NT2/D1 (cell line): ENCODE measurements at regions not wholly inside any gene's neighbourhood (a gene's known extent, or its start where the extent isn't known, plus 50 kb on each side); places are given as distances from the start of the nearest gene placed in this dataset.

Experiments
- DNase-seq: peaks from one replicate; pipeline ENCODE4 v3.0.0-alpha.2; 2011; ENCODE audit warnings: low read depth, low spot score
- H3K27me3 ChIP-seq: 2 replicates; pipeline ENCODE4 v1.6.0; 2011; ENCODE audit warnings: mild to moderate bottlenecking; ENCODE audit not compliant: insufficient read length, insufficient read depth
- H3K36me3 ChIP-seq: 2 replicates; pipeline ENCODE4 v1.6.1; 2011; ENCODE audit warnings: mild to moderate bottlenecking, low read length, mixed read lengths; ENCODE audit not compliant: insufficient read depth, insufficient read length
- H3K4me1 ChIP-seq: 2 replicates; pipeline ENCODE4 v1.5.1; 2011; ENCODE audit not compliant: insufficient read depth, insufficient read length
- H3K4me3 ChIP-seq: 2 replicates; pipeline ENCODE4 v1.5.1; 2011; ENCODE audit warnings: low read depth; ENCODE audit not compliant: insufficient read length
- H3K9ac ChIP-seq: 2 replicates; pipeline ENCODE4 v1.6.0; 2011; ENCODE audit warnings: low read depth; ENCODE audit not compliant: insufficient read length
- H3K9me3 ChIP-seq: 2 replicates; pipeline ENCODE4 v1.5.1; 2011; ENCODE audit warnings: mild to moderate bottlenecking, low read length; ENCODE audit not compliant: insufficient read depth
- SUZ12 ChIP-seq: IDR thresholded peaks from 2 replicates; pipeline ENCODE4 v1.6.1; 2011; ENCODE audit not compliant: insufficient read length, insufficient read depth; ENCODE audit errors: extremely low read depth
- YY1 ChIP-seq: IDR thresholded peaks from 2 replicates; pipeline ENCODE4 v1.6.1; 2011; ENCODE audit not compliant: insufficient read length, insufficient read depth
- ZNF274 ChIP-seq: IDR thresholded peaks from 2 replicates; pipeline ENCODE4 v1.6.1; 2011; ENCODE audit warnings: mild to moderate bottlenecking, low read depth, low read length

GRCh38 chr20:41726727-41727126 lies 108.5 kb upstream of the CHD6 start:
- no peak overlapping the region for H3K4me3 ChIP-seq
- H3K4me1 ChIP-seq = no peaks in the 10 kb centered on the region
- TF ChIP-seq YY1 = no peak
- TF ChIP-seq SUZ12 = no peak
- TF ChIP-seq ZNF274 = no peak
- no peaks in the 10 kb centered on the region for H3K27me3 ChIP-seq
- no peak for DNase-seq
- H3K36me3 ChIP-seq = no peaks in the 10 kb centered on the region
- peaks cover 6% of the 10 kb centered on the region; the same call in 1 of the 2 replicates for H3K9me3 ChIP-seq
- no peak overlapping the region for H3K9ac ChIP-seq

GRCh38 chr20:41719151-41719550 lies 101.0 kb upstream of the CHD6 start:
- Histone ChIP-seq H3K9me3 (0 out of 2 replicates have a peak, but pooled peaks cover 7% of the 10 kb centered on the region), H3K36me3 (no peaks in the 10 kb centered on the region)

DNA sequence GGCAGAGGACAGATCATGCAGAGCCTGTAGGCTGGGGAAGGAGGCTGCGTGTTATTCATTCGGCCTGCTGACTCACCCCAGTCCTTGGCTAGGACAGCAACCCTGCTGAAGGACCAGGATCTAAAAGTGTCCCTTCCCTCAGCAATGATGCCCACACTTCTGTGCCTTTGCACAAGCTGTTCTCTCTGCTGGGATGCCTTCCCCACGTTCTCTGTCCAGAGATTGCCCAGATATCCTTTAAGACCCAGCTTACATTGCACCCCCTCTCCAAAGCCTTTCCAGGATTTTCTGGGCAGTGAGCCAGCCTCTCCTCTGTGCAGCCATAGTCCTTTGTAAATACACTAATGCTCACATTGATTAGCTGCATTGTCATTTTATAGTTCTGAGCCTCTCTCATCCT lies 99.3 kb upstream of the CHD6 start:
- no peak overlapping the region for H3K9ac ChIP-seq
- H3K27me3 ChIP-seq = no peaks in the 10 kb centered on the region
- H3K4me1 ChIP-seq = no peaks in the 10 kb centered on the region
- TF ChIP-seq SUZ12 (no peak), YY1 (no peak), ZNF274 (no peak)
- no peak overlapping the region for H3K4me3 ChIP-seq
- DNase-seq = no peak
- 0 out of 2 replicates have a peak, but pooled peaks cover 7% of the 10 kb centered on the region for H3K9me3 ChIP-seq
- H3K36me3 ChIP-seq = no peaks in the 10 kb centered on the region

More at GRCh38 chr20:41719151-41719550, 101.0 kb upstream of the CHD6 start:
- H3K4me3 ChIP-seq = no peak overlapping the region
- TF ChIP-seq YY1 = no peak
- TF ChIP-seq ZNF274 = no peak
- no peak for TF ChIP-seq SUZ12
- no peaks in the 10 kb centered on the region for H3K4me1 ChIP-seq
- no peak overlapping the region for H3K9ac ChIP-seq
- no peak for DNase-seq
- no peaks in the 10 kb centered on the region for H3K27me3 ChIP-seq

GRCh38 chr20:41716911-41717310 lies 98.7 kb upstream of the CHD6 start:
- TF ChIP-seq SUZ12 (no peak), ZNF274 (no peak), YY1 (no peak)
- Histone ChIP-seq H3K4me3 (no peak overlapping the region), H3K36me3 (no peaks in the 10 kb centered on the region), H3K9me3 (0 out of 2 replicates have a peak, but pooled peaks cover 7% of the 10 kb centered on the region), H3K27me3 (no peaks in the 10 kb centered on the region), H3K9ac (no peak overlapping the region), H3K4me1 (no peaks in the 10 kb centered on the region)
- DNase-seq = no peak

DNA sequence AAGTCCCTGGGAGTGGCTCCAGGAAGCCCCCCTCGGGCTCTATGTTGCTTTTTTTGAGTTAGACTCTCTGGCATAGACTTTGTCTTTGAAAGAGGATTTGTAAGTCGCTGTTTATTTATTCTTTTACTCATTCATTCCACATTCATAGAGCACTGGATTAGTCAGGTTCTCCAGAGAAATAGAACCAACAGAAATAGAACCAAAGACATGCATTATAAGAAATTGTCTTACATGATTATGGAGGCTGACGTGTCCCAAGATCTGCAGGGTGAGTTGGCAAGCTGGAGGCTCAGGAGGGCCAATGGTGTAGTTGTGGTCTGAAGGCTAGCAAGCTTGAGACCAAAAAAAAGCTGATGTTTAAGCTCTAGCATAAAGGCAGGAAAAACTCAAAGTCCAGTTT lies 98.3 kb upstream of the CHD6 start:
- TF ChIP-seq SUZ12 (no peak), ZNF274 (no peak)
- DNase-seq = no peak

DNA sequence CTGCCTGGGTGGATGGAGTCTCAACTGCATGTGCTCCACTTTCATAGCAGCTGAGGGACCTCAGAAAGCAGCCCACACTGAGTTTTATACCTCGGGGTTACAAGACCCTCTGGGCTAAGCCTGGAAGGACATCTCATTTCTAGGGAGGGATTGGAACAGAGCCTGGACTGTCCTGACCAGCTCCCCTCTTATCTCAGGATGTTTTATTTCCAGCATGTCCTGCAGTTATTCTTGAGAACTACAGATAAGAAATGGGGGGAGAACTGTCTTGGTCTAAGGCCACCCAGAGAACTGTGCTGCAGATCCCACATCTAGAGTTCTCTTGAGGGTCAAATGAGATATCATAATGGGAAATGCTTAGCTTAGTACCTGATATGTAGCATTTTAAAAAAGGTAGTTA lies 97.3 kb upstream of the CHD6 start:
- Histone ChIP-seq H3K4me1 (no peaks in the 10 kb centered on the region), H3K36me3 (no peaks in the 10 kb centered on the region), H3K9ac (no peak overlapping the region), H3K9me3 (0 out of 2 replicates have a peak, but pooled peaks cover 7% of the 10 kb centered on the region), H3K4me3 (no peak overlapping the region), H3K27me3 (no peaks in the 10 kb centered on the region)
- TF ChIP-seq YY1 = no peak
- TF ChIP-seq SUZ12 = no peak
- TF ChIP-seq ZNF274 = no peak
- no peak for DNase-seq

More for the DNA sequence above, 98.3 kb upstream of the CHD6 start:
- H3K9me3 ChIP-seq = 0 out of 2 replicates have a peak, but pooled peaks cover 7% of the 10 kb centered on the region
- H3K9ac ChIP-seq = no peak overlapping the region
- H3K4me1 ChIP-seq = no peaks in the 10 kb centered on the region
- H3K36me3 ChIP-seq = no peaks in the 10 kb centered on the region
- H3K27me3 ChIP-seq = no peaks in the 10 kb centered on the region
- no peak overlapping the region for H3K4me3 ChIP-seq

GRCh38 chr20:41714030-41714429 lies 95.9 kb upstream of the CHD6 start:
- no peak for DNase-seq
- no peaks in the 10 kb centered on the region for H3K27me3 ChIP-seq
- H3K4me3 ChIP-seq = no peak overlapping the region
- 0 out of 2 replicates have a peak, but pooled peaks cover 7% of the 10 kb centered on the region for H3K9me3 ChIP-seq
- TF ChIP-seq YY1 = no peak
- TF ChIP-seq SUZ12 = no peak
- TF ChIP-seq ZNF274 = no peak
- H3K4me1 ChIP-seq = no peaks in the 10 kb centered on the region
- no peaks in the 10 kb centered on the region for H3K36me3 ChIP-seq
- no peak overlapping the region for H3K9ac ChIP-seq
